GM12878 (cell line): ENCODE measurements at regions not wholly inside any gene's neighbourhood (a gene's known extent, or its start where the extent isn't known, plus 50 kb on each side); places are given as distances from the start of the nearest gene placed in this dataset.

Experiments used
- ATAC-seq: fragments of 200-7000 bp; cut with Tn5 transposase; 3 replicates; pipeline ENCODE4 v1.9.1; 2020; ENCODE audit warnings: mild to moderate bottlenecking, moderate library complexity
- BruUV-seq: library from RNA; stranded (reverse); fragments of 400-500 nt; replicated peaks from 2 replicates; lab custom pipeline; 2021; lab: Mats Ljungman, UMichigan
- CTCF ChIA-PET: fragments of 300-600 bp; sonication (Branson Sonifier 250); formaldehyde crosslinking; extraction: SDS; loops from one replicate; lab custom pipeline; 2021; ENCODE audit warnings: inconsistent platforms; lab: Yijun Ruan, JAX
- POLR2A ChIA-PET: fragments of 350-600 bp; formaldehyde crosslinking; extraction: SDS; loops from one replicate; lab custom pipeline; 2021; ENCODE audit warnings: inconsistent platforms; lab: Charles Lee
- RAD21 ChIA-PET: fragments of 300-600 bp; sonication (Branson Sonifier 250); formaldehyde crosslinking; loops from one replicate; lab custom pipeline; 2023; ENCODE audit warnings: antibody characterized with exemption; ENCODE audit not compliant: unreplicated experiment; lab: Charles Lee
- SMC1A ChIA-PET: fragments of 300-600 bp; sonication (Branson Sonifier 250); formaldehyde crosslinking; loops from one replicate; lab custom pipeline; 2023; ENCODE audit not compliant: unreplicated experiment, uncharacterized antibody; lab: Charles Lee
- DNase-seq: peaks from one replicate; pipeline ENCODE4 v3.0.0-alpha.2; 2011; ENCODE audit warnings: low read depth, low spot score
- FAIRE-seq: peaks from 3 replicates; lab custom pipeline; 2011; peaks lifted over from hg19 to GRCh38; lab: Jason Lieb, UNC
- H2AFZ ChIP-seq: 2 replicates; pipeline ENCODE4 v1.6.0; 2011; ENCODE audit warnings: low read depth, low read length, control low read depth; ENCODE audit not compliant: control insufficient read depth
- H3K27ac ChIP-seq: 2 replicates; pipeline ENCODE4 v1.5.1; 2011; ENCODE audit warnings: control low read depth; ENCODE audit not compliant: control insufficient read depth, insufficient read depth
- H3K27me3 ChIP-seq, 2 experiments: replicated peaks in 1 of 2; 2 replicates each; pipeline versions ENCODE4 v1.6.0 to v1.6.1; 2011; ENCODE audit warnings: low read length in 1 of 2; ENCODE audit not compliant: control insufficient read depth in 2 of 2, insufficient read depth in 2 of 2
- H3K36me3 ChIP-seq, 2 experiments: 2 replicates each; pipeline ENCODE4 v1.5.1; 2011; ENCODE audit warnings: low read length in 1 of 2; ENCODE audit not compliant: control insufficient read depth in 2 of 2, insufficient read depth in 2 of 2
- H3K4me1 ChIP-seq: 2 replicates; pipeline ENCODE4 v1.6.1; 2011; ENCODE audit warnings: mild to moderate bottlenecking, low read length, moderate library complexity, mixed read lengths; ENCODE audit not compliant: control insufficient read depth, insufficient read depth
- H3K4me2 ChIP-seq: 2 replicates; pipeline ENCODE4 v1.6.0; 2011; ENCODE audit warnings: control low read depth; ENCODE audit not compliant: control insufficient read depth, insufficient read depth
- H3K4me3 ChIP-seq: fragments of 200-600 bp; sonication (generic); 2 replicates; pipeline ENCODE4 v1.5.1; 2016
- H3K79me2 ChIP-seq: 2 replicates; pipeline ENCODE4 v1.6.0; 2011; ENCODE audit warnings: low read length; ENCODE audit not compliant: control insufficient read depth, insufficient read depth
- H3K9ac ChIP-seq: 2 replicates; pipeline ENCODE4 v1.8.0; 2011; ENCODE audit warnings: low read length, control low read depth, mixed read lengths; ENCODE audit not compliant: control insufficient read depth, insufficient read depth
- H3K9me3 ChIP-seq: replicated peaks from 3 replicates; pipeline ENCODE4 v1.5.1; 2011; ENCODE audit warnings: mild to moderate bottlenecking, low read length; ENCODE audit not compliant: control insufficient read depth, insufficient read depth
- H4K20me1 ChIP-seq: 2 replicates; pipeline ENCODE4 v1.6.0; 2011; ENCODE audit not compliant: control insufficient read depth, insufficient read depth
- ATF3 ChIP-seq: IDR thresholded peaks from 2 replicates; pipeline ENCODE4 v1.6.1; 2011; ENCODE audit warnings: low read depth, mild to moderate bottlenecking, low read length, moderate library complexity, borderline replicate concordance; ENCODE audit errors: extremely low read depth
- CREM ChIP-seq: IDR thresholded peaks from 2 replicates; pipeline ENCODE4 v1.6.1; 2014; ENCODE audit warnings: antibody characterized with exemption, low read depth
- EED ChIP-seq: sonication (generic); IDR thresholded peaks from 2 replicates; pipeline ENCODE4 v1.6.1; 2016; ENCODE audit warnings: antibody characterized with exemption, low read depth
- FOXM1 ChIP-seq: IDR thresholded peaks from 2 replicates; pipeline ENCODE4 v1.6.1; 2012; ENCODE audit warnings: low read depth, mild to moderate bottlenecking, inconsistent platforms, low read length, moderate library complexity
- KLF5 ChIP-seq: fragments of 450-650 bp; IDR thresholded peaks from 2 replicates; pipeline ENCODE4 v1.6.1; 2014; ENCODE audit warnings: mild to moderate bottlenecking; ENCODE audit not compliant: partially characterized antibody
- NFXL1 ChIP-seq: fragments of 450-650 bp; IDR thresholded peaks from 2 replicates; pipeline ENCODE4 v1.6.1; 2017; ENCODE audit warnings: antibody characterized with exemption, mild to moderate bottlenecking, borderline replicate concordance
- NR2C1 ChIP-seq: fragments of 450-650 bp; IDR thresholded peaks from 2 replicates; pipeline ENCODE4 v1.6.1; 2017; ENCODE audit warnings: antibody characterized with exemption, mild to moderate bottlenecking, moderate library complexity
- PAX5 ChIP-seq: IDR thresholded peaks from 2 replicates; pipeline ENCODE4 v1.6.1; 2011; ENCODE audit warnings: low read depth, low read length, borderline replicate concordance
- POLR2AphosphoS2 ChIP-seq: IDR thresholded peaks from 2 replicates; pipeline ENCODE4 v1.6.1; 2011; ENCODE audit warnings: low read depth, mild to moderate bottlenecking, low read length, improper control_type of control experiment, moderate library complexity
- RELB ChIP-seq: fragments of 450-650 bp; IDR thresholded peaks from 2 replicates; pipeline ENCODE4 v1.6.1; 2017; ENCODE audit warnings: low read depth, mild to moderate bottlenecking, moderate library complexity
- SIN3A ChIP-seq: IDR thresholded peaks from 2 replicates; pipeline ENCODE4 v1.6.1; 2012; ENCODE audit warnings: low read depth, low read length, improper control_type of control experiment
- TCF12 ChIP-seq: IDR thresholded peaks from 2 replicates; pipeline ENCODE4 v1.6.1; 2011; ENCODE audit warnings: low read depth, mild to moderate bottlenecking, low read length
- ZBTB40 ChIP-seq: fragments of 450-650 bp; IDR thresholded peaks from 2 replicates; pipeline ENCODE4 v1.6.1; 2016; ENCODE audit warnings: mild to moderate bottlenecking, moderate library complexity, borderline replicate concordance
- ZNF274 ChIP-seq: IDR thresholded peaks from one replicate; pipeline ENCODE4 v1.8.0; 2011; ENCODE audit not compliant: insufficient read length, insufficient read depth
- whole genome bisulfite sequencing: methylation state at CpG from one replicate; pipeline ENCODE4 v1.1.6; 2016; ENCODE audit warnings: low lambda C conversion rate; ENCODE audit not compliant: insufficient replicate concordance, insufficient coverage; ENCODE audit errors: missing lambda C conversion rate; 5-methylcytosine and 5-hydroxymethylcytosine counted together
- in situ Hi-C: fragments of 300-500 bp; cut with MboI; formaldehyde crosslinking; loops from 9 replicates; pipeline ENCODE4 v1.14.3; 2018; ENCODE audit warnings: mixed read lengths
- intact Hi-C: fragments of 100-400 bp; cut with micrococcal nuclease; formaldehyde crosslinking; loops from one replicate; pipeline ENCODE4 v1.14.2; 2022; ENCODE audit not compliant: unreplicated experiment
- TF ChIP-seq, protein P1 (sequence below), 3 experiments: IDR thresholded peaks in 2 of 3; conservative IDR thresholded peaks in 1 of 3; 2 replicates each; pipeline ENCODE4 v1.5.1; 2011; ENCODE audit warnings: low read depth in 3 of 3, low read length in 3 of 3, mild to moderate bottlenecking in 3 of 3, control low read depth in 2 of 3, moderate library complexity in 2 of 3, inconsistent platforms in 1 of 3, mixed read lengths in 1 of 3; ENCODE audit not compliant: control insufficient read depth in 2 of 3, insufficient read depth in 1 of 3; ENCODE audit errors: extremely low read depth in 1 of 3

DNA sequence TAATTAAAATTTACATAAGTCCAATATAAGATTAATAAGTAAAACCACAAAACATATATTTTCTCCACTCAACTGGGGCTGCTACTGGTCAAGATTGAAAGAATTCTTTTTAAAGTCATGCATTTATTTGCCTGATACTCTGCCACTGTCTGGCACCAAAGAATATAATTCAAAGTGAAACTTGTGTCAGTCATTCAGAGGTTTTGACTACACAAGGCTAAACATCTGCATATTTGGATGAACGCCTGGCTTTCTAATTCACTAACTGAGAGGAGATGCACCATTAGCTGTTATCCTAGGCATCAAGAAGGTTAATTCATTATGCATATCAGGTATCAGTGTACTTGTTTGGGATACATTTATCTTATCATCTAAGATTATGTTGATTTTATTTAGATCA, 598.5 kb downstream of the CENPC start (continued):
- TF ChIP-seq, protein P1, sequence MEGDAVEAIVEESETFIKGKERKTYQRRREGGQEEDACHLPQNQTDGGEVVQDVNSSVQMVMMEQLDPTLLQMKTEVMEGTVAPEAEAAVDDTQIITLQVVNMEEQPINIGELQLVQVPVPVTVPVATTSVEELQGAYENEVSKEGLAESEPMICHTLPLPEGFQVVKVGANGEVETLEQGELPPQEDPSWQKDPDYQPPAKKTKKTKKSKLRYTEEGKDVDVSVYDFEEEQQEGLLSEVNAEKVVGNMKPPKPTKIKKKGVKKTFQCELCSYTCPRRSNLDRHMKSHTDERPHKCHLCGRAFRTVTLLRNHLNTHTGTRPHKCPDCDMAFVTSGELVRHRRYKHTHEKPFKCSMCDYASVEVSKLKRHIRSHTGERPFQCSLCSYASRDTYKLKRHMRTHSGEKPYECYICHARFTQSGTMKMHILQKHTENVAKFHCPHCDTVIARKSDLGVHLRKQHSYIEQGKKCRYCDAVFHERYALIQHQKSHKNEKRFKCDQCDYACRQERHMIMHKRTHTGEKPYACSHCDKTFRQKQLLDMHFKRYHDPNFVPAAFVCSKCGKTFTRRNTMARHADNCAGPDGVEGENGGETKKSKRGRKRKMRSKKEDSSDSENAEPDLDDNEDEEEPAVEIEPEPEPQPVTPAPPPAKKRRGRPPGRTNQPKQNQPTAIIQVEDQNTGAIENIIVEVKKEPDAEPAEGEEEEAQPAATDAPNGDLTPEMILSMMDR (IDR thresholded peaks at IDR 0.05 in 2 of 3, conservative IDR thresholded peaks at IDR 0.05 in 1 of 3; ENCODE audit: control insufficient read depth in 2 of 3, extremely low read depth in 1 of 3, insufficient read depth in 1 of 3, low read depth in 3 of 3, low read length in 3 of 3) = no peak
- TF ChIP-seq NR2C1 (no peak), EED (no peak), TCF12 (no peak), KLF5 (no peak), ZBTB40 (no peak)
- TF ChIP-seq, all 136 proteins: peak for 0

- 44% methylated on average over 4 of the region's 4 CpGs for WGBS
- FAIRE-seq (no peak), DNase-seq (no peak), ATAC-seq (no peak)
- ChIA-PET SMC1A (no interaction called here), RAD21 (no interaction called here), POLR2A (no interaction called here), CTCF (no interaction called here)
- H4K20me1 ChIP-seq = no peaks in the 10 kb centered on the region
- H3K27me3 ChIP-seq = no peaks in the 10 kb centered on the region
- no peak overlapping the region for H2AFZ ChIP-seq
- no peaks in the 10 kb centered on the region for H3K4me1 ChIP-seq
- no peaks in the 10 kb centered on the region for H3K79me2 ChIP-seq
- intact Hi-C loops = no loop called here
- no peaks in the 10 kb centered on the region for H3K36me3 ChIP-seq
- no peak overlapping the region for H3K4me3 ChIP-seq
- H3K9me3 ChIP-seq = no peaks in the 10 kb centered on the region
- BruUV-seq = no TSS peak
- no peak overlapping the region for H3K4me2 ChIP-seq
- in situ Hi-C loops = no loop called here
- no peak overlapping the region for H3K27ac ChIP-seq
- no peak overlapping the region for H3K9ac ChIP-seq
- TF ChIP-seq ZNF274 (no peak), SIN3A (no peak), FOXM1 (no peak), CREM (no peak), RELB (no peak), ATF3 (no peak), POLR2AphosphoS2 (no peak), PAX5 (no peak), NFXL1 (no peak)
Measured at GRCh38 chr4:66943112-66943511, 602.2 kb downstream of the CENPC start.
